HG02852 (cell line): ENCODE measurements at regions not wholly inside any gene's neighbourhood (a gene's known extent, or its start where the extent isn't known, plus 50 kb on each side); places are given as distances from the start of the nearest gene placed in this dataset.
"Not testable (repeated sequence)": the region's sequence is repeated elsewhere in the genome, so short reads cannot be mapped to it uniquely, and the experiment has no call there.

Experiments used
- ATAC-seq: cut with Tn5 transposase; IDR thresholded peaks from one replicate; pipeline ENCODE4 v1.9.1; 2021; ENCODE audit warnings: mild to moderate bottlenecking, moderate library complexity; ENCODE audit not compliant: unreplicated experiment

DNA sequence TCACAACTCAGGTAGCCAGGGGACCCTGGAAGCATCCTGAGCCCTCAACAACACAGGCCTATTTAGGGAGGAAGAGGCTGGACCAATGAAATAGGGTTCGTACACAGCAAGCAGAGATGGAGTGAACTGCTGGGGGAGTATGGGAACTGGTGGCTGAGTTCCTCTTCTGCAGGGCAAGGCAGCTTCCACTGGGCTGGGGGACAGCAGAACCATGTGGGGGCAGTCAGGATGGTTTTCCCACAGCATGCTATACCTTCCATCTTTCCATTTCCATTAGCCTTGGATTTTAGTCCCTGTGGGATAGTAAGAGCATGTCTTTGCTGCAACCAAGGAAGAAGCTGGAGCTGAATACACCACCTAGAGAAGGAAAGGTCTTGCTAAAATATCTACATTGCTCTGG lies 370.6 kb downstream of the CCSER2 start:
- ATAC-seq = no peak

DNA sequence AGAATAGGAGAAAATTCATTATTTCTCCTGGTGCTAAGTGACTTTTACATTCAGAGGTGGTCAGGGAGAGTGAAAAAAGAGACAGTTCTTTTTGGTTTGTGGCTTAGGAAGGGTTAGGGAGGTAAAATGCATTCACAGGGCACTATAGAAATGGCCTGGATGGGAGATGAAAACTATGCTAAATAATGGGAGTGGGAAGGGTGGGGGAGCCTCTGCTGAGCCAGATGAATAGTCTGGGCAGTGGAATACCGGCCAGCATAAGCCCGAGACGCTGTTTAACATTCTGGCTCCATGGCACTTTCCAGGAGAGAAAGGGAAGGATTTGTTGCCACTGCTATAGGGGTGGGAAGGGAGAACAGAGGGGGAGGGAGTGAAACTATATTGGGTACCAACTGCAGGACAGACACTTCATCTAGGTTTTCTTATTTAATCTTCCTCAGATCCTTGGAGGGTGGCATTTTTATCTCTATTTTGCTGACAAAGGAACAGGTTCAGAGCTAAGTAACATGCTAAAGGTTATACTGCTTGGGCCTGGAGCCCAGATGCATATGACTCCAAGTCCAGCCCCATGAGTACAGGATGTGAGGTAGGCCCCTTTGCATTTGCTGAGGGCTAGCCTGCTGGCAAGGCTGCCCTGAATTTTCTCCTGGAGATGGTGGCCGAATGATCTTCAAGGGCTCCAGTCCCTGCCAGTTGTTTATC lies 372.4 kb downstream of the CCSER2 start:
- ATAC-seq = no peak

DNA sequence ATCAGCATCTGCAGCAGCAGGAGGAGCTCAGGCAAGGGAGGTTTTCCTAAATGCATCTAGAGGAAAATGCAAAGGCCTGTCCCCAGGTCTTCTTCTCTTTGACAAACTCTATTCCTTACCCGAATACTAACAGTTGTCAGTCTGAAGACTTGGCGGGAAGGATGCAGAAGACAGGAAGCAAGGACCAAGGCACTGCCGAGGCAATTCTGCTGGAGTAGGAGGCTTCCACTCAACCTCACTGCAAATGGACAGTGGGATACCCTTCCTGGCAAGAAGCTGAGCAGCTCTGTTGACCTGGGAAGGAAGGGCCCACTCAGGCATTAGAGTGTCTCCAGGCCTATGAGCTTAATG lies 373.0 kb downstream of the CCSER2 start:
- ATAC-seq = no peak

DNA sequence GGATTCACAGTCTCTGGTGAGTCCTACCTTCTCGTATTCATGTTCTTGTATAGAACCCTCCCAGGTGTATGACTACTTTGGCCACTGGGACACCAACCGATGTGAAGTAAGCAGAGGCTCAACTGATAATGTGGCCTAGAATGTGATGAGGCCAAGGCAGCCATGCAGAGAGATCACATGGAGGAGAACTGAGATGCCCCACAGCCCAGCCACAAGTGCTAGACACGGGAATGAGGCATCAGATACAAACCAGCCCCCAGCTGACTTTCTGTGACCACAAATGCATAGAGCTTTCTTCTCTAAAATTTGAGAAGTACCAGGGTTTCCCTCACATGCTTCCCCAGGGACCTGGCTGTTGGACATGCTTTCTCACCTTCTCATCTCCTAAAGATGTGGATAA lies 375.7 kb downstream of the CCSER2 start:
- no peak for ATAC-seq

DNA sequence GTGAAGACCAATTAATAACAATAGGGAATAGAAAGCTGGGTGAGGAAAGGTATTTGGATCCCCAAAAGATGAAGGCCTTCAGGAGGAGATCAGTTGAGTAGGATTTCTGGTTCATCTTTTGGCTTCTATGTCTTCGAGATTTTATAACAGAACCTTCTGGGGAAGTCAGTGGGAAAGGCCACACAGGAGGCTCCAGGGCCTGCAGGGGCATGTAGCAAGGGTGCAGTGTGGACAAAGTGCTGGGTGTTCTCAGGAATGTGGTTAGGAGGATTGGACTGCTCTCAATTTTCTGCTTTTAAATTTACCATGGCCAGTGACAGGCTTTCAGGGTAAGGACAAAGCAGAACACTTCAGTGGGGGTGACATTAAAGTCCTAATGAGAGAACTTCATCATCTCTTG lies 378.0 kb downstream of the CCSER2 start:
- no peak for ATAC-seq

DNA sequence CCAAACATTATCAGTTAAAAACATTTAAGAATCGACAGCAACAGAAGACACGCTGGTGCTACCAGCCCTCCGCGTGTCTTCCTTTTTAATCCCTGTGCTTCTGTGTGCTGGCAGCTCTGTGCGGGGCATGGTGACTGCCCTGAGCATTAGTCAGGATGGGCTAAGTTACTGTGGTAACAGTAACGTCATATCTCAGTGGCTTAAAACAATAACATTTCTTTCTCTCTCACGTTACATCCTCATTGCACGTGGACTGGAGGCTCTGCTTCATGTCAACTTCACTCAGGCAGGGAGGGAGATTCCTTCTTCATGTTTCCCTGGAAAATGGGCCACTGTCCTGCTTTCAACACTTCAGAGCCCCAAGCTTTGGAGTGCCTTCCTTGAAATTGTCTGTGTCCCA lies 378.5 kb downstream of the CCSER2 start:
- ATAC-seq = no peak

DNA sequence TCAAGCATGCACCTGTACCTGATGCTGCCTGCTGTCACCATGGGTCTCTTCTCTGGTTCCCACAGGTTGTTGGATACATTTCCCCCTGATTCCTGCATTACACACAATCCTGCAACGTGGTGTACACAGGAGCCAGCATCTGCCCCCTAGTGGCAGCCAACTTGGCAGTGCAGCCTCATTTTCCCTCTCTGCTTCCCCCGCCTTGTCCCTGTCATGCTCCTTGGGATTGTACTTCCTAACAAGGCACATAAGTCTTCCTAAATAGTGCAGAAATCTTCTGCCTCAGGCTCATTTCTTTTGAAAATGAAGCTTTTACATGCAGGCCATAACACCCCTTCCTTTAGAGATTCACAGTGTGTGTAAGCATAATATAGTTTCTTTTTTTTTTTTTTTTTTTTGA lies 387.5 kb downstream of the CCSER2 start:
- ATAC-seq = peak; percentile 68

DNA sequence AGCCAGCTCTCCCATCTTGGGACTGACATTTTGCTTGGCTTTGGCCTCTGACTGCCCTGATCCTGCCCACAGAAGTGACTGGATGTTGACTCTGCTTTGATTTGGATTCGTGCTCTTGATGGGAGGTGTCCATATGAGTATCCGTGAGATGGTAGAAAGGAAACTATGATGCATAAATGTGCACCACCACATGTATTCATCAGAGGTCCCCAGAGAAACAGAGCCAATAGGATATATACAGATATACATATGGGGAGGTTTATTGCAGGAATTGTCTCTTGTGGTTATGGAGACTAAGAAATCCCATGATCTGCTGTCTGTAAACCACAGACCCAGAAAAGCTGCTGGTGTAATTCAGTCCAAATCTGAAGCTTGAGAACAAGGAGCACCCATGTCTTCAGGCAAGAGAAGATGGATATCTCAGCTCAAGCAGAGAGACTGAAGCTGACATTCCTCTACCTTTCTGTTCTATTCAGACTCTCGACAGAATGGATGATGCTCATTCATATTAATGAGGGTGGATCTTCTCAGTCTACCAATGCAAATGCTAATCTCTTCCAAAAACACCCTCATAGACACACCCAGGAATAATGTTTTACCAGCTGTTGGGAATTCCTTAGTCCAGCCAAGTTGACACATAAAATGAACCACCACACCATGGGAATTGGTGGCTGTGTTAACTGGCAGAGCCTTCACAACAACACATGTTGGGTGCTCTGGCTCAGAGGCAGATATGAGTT lies 390.7 kb downstream of the CCSER2 start:
- ATAC-seq = no peak

DNA sequence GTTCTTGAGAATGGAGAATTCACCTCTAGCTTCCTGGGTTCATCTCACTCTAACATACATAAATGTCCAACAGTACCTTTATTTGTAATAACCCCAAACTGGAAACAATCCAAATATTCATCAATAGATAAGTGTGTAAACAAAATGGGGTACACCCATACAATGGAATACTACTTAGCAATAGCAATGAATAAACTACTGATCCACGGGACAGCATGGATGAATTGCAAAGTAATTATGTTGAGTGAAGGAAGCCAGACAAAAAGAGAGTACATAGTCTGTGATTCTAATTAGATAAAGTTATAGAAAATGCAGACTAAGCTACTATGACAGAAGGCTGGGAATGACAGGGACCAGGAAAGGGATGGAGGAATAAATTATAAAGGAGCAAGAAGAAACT lies 391.3 kb downstream of the CCSER2 start:
- no peak for ATAC-seq

DNA sequence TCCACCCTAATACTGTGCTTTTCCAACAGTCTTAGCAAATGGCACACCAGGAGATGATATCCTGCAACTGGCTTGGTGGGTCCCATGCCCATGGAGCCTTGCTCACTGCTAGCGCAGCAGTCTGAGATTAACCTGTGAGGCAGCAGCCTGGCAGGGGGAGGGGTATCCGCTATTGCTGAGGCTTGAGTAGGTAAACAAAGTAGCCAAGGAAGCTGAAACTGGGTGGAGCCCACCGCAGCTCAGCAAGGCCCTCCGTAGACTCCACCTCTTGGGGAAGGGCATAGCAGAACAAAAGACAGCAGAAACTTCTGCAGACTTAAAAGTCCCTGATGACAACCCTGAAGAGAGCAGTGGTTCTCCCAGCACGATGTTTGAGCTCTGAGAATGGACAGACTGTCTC lies 399.0 kb downstream of the CCSER2 start:
- no peak for ATAC-seq

DNA sequence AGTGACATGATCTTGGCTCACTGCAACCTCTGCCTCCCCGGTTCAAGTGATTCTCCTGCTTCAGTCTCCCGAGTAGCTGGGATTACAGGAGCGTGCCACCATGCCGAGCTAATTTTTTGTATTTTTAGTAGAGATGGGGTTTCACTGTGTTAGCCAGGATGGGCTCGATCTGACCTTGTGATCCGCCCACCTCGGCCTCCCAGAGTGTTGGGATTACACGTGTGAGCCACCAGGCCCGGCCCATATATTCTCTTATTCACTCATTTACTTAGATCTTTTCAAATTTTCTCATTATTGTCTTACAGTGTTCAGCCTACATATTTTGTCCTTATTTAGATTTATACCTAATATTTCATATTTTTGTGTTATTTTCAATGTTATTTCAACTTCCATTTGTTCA lies 410.7 kb downstream of the CCSER2 start:
- not testable (repeated sequence) for ATAC-seq

DNA sequence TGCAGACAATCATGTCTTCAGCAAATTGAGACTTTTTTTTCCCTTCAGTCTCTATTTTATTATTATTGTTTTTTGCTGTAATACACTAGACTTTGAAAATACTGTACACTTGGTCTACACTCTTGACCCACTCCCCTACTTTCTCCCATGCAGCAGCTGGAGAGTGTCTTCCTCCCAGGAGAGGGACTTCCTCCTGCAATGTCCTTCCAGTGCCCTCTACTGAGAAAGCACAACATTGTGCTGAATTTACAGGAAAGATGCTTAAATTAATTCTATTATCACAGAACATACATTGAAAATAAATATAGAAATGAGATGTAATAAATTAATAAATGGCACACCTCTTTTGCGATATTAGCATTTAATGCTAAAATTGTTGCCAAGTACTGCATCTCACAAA lies 411.3 kb downstream of the CCSER2 start:
- no peak for ATAC-seq

DNA sequence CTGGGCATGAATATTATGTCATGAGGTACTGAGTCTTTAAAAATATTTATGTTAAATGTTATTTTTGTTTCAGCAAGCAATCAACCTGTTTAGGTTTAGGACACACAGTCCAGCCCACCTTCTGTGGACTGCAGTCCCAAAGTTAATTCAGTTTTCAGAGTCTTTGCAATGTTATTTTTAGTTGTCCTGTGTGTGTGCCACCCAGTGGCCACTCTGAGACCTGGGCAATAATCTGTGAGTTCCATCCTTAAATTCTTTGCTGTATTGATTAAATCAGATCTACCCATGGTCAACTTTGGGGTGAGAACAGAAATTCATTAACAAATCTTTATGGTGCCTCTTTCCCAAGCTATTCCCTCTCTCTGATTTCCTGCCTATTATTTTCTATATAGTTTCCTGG lies 415.1 kb downstream of the CCSER2 start:
- ATAC-seq = no peak

DNA sequence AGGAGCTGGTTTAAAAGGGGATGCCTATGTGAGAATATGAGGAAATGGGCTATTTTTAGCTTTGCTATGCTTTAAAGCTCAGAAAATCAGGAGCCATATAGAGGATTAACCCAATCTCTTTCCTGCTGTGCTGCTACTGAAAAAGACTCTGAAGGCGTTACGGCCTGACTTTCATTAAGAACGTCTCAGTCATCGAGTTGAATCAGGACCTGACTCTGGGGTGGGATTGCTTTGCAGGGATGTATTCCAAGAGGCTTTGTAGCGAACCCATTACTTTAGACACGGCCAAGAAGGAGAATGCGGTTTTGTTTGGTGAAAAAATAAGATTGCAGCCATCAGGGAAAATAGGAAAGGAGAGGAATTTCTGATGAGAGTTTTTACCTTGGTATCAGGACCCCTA lies 426.9 kb downstream of the CCSER2 start:
- no peak for ATAC-seq

DNA sequence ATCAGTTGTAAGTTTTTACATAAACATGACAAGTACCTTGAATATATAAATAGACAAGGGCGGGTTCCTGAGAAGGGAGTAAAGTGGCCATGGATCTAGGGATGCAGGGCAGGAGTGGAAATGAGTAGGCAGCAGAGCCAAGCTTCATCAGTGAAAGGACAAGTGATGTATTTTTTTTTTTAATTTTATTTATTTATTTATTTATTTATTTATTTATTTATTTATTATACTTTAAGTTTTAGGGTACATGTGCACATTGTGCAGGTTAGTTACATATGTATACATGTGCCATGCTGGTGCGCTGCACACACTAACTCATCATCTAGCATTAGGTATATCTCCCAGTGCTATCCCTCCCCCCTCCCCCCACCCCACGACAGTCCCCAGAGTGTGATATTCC lies 428.3 kb downstream of the CCSER2 start:
- ATAC-seq = not testable (repeated sequence)

DNA sequence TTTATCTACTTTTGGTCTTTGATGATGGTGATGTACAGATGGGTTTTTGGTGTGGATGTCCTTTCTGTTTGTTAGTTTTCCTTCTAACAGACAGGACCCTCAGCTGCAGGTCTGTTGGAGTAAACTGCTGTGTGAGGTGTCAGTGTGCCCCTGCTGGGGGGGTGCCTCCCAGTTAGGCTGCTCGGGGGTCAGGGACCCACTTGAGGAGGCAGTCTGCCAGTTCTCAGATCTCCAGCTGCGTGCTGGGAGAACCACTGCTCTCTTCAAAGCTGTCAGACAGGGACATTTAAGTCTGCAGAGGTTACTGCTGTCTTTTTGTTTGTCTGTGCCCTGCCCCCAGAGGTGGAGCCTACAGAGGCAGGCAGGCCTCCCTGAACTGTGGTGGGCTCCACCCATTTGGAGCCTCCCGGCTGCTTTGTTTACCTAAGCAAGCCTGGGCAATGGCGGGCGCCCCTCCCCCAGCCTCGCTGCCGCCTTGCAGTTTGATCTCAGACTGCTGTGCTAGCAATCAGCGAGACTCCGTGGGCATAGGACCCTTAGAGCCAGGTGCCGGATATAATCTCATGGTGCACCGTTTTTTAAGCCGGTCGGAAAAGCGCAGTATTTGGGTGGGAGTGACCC lies 433.7 kb downstream of the CCSER2 start:
- ATAC-seq = not testable (repeated sequence)

DNA sequence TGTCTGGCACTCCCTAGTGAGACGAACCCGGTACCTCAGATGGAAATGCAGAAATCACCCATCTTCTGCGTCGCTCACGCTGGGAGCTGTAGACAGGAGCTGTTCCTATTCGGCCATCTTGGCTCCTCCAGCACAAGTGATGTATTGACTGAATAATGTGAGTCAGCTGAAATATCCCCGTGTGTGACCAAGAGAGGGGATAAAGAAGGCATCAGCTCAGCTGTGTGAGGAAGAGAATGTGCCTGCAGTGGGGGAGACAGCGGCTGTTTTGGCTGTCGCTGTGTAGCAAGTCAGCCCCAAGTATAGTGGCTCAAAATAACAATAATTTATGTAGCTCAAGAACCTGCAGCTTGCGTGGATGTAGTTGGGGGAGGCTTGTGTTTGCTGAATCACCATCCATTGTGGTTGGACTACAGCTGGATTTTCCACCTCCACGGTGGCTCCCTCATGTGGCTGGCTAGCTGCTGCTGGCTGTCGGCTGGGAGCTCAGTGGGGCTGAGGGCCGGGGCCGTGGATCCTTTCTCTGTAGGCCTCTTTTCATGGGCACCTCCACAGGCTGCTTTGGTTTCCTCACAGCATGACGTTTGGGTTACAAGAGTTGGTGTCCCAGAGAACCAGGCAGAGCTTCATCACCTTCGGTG lies 434.5 kb downstream of the CCSER2 start:
- ATAC-seq = no peak

DNA sequence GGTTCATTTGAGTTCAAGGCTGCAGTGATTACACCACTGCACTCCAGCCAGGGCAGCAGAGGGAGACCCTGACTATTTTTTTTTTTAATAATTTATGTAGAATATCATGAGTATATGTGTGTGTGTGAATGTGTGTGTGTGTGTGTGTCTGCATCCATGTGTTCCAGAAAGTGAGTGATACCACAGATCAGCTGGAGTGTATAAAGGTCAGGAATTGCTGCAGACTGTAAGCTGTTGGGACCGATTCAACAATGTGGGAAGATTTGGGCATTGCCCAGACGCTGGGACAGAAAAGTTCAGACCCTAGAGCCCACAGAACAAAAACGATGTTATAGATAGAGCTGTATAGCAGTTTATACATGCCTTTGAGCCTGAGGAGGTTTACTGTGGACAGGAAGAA lies 435.6 kb downstream of the CCSER2 start:
- no peak for ATAC-seq

DNA sequence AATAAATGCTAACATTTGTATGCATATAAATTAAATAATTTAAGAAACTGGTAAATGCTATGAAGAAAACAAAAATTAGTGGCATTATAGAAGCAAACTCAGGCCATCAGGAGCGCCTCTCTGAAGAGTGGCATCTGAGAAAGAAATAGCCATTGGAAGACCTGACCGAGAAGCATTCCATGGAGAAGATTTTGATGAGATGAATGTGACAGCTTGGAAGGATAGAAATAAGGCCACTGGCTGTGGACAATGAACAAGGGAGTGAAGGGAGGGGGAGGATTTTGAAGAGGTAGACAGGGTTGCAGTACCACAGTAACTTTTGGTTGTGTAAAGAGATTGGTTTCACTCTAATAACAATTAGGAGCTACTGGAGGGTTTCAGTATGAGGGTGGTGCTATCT lies 436.7 kb downstream of the CCSER2 start:
- no peak for ATAC-seq

DNA sequence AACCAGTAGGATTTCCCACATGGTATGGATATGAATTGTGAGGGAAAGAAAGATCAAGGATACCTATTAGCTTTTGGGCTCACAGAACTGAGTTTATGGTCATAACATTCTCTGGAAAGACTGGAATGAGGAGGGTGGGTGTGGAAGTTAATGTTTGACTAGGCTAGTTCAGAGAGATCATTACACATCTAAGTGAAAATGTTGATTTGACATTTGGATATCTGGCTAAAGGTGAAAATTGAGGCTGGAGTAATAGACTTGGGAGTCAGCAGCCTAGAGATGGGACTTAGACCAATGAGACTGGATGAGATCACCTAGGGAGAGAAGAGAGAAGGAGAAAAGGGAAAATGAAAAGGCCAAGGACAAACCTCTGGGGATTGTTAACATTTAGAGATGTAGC lies 437.3 kb downstream of the CCSER2 start:
- ATAC-seq = no peak

DNA sequence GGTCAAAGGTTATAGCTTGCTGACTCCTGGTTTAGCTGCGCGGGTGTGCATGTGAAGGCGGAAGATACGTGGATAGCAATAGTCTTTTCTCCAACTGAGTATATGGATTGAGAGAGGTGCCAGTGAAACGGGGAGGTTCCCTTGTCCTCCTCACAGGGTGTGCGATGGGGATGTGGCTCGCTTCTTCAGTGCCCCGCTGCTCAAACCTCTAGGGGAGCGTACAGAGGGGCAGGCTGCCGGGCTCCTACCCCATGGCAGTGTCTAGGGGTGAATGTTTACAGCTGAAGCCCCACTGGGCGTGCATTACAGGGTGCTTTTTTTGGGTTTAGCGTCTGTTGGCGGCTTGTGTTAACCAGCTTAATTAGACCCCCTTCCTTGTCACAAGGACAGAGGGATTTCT lies 438.5 kb downstream of the CCSER2 start:
- no peak for ATAC-seq

DNA sequence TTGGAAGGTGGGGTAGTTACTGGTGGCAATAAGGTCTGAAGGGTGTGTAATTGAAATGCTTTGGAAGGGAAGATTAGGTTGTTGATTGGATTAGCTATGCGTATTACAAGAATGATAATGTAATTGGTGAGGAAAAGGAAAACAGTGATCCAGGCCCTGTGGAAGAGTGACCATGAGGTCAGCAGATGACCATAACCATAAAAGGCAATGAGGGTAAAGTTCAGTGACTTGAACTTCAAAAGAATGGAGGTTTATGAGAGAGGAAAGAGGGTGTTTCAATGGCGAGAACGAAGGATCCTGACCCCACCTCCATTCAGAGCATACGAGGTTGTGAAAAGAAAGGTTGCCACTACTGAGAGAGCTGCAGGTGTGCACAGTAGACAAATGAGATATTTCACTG lies 439.7 kb downstream of the CCSER2 start:
- no peak for ATAC-seq
